Keratinocyte (primary cell): ENCODE measurements at regions not wholly inside any gene's neighbourhood (a gene's known extent, or its start where the extent isn't known, plus 50 kb on each side); places are given as distances from the start of the nearest gene placed in this dataset.

ENCODE experiments used
- EZH2 ChIP-seq: IDR thresholded peaks from one replicate; pipeline ENCODE4 v1.6.1; 2012; ENCODE audit warnings: inconsistent platforms, mild to moderate bottlenecking, low read length, moderate library complexity
- TF ChIP-seq, protein P1 (sequence below), 3 experiments: IDR thresholded peaks in 1 of 3; conservative IDR thresholded peaks in 1 of 3; optimal IDR thresholded peaks in 1 of 3; 2 replicates in 2 of 3; 3 replicates in 1 of 3; pipeline versions ENCODE3 to v1.5.1; 2011; ENCODE audit warnings: low read length in 3 of 3, mild to moderate bottlenecking in 3 of 3, moderate library complexity in 2 of 3, control low read depth in 1 of 3, inconsistent platforms in 1 of 3; ENCODE audit not compliant: insufficient read depth in 2 of 3; ENCODE audit errors: extremely low read depth in 1 of 3

GRCh38 chr2:7573166-7573825 lies 656.1 kb downstream of the RNF144A start:
- TF ChIP-seq EZH2, result no peak
- TF ChIP-seq, protein P1, sequence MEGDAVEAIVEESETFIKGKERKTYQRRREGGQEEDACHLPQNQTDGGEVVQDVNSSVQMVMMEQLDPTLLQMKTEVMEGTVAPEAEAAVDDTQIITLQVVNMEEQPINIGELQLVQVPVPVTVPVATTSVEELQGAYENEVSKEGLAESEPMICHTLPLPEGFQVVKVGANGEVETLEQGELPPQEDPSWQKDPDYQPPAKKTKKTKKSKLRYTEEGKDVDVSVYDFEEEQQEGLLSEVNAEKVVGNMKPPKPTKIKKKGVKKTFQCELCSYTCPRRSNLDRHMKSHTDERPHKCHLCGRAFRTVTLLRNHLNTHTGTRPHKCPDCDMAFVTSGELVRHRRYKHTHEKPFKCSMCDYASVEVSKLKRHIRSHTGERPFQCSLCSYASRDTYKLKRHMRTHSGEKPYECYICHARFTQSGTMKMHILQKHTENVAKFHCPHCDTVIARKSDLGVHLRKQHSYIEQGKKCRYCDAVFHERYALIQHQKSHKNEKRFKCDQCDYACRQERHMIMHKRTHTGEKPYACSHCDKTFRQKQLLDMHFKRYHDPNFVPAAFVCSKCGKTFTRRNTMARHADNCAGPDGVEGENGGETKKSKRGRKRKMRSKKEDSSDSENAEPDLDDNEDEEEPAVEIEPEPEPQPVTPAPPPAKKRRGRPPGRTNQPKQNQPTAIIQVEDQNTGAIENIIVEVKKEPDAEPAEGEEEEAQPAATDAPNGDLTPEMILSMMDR (optimal IDR thresholded peaks at IDR 0.05 in 1 of 3, IDR thresholded peaks at IDR 0.05 in 1 of 3, conservative IDR thresholded peaks at IDR 0.05 in 1 of 3; ENCODE audit: extremely low read depth in 1 of 3, insufficient read depth in 2 of 3, low read length in 3 of 3), result no peak
